ENCODE measurements at regions not wholly inside any gene's neighbourhood (a gene's known extent, or its start where the extent isn't known, plus 50 kb on each side); places are given as distances from the start of the nearest gene placed in this dataset.

GRCh38 chr10:31694929-31695837 lies 233.4 kb downstream of the ARHGAP12 start:
- TF ChIP-seq, protein P1, sequence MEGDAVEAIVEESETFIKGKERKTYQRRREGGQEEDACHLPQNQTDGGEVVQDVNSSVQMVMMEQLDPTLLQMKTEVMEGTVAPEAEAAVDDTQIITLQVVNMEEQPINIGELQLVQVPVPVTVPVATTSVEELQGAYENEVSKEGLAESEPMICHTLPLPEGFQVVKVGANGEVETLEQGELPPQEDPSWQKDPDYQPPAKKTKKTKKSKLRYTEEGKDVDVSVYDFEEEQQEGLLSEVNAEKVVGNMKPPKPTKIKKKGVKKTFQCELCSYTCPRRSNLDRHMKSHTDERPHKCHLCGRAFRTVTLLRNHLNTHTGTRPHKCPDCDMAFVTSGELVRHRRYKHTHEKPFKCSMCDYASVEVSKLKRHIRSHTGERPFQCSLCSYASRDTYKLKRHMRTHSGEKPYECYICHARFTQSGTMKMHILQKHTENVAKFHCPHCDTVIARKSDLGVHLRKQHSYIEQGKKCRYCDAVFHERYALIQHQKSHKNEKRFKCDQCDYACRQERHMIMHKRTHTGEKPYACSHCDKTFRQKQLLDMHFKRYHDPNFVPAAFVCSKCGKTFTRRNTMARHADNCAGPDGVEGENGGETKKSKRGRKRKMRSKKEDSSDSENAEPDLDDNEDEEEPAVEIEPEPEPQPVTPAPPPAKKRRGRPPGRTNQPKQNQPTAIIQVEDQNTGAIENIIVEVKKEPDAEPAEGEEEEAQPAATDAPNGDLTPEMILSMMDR (IDR thresholded peaks at IDR 0.05; ENCODE audit: insufficient read depth, low read depth, low read length), result no peak
- no peak for TF ChIP-seq EZH2 (IDR thresholded peaks at IDR 0.05; ENCODE audit: insufficient read depth, low read length)

Measured in astrocyte (in vitro differentiated cells and primary cell).